ENCODE measurements at regions not wholly inside any gene's neighbourhood (a gene's known extent, or its start where the extent isn't known, plus 50 kb on each side); places are given as distances from the start of the nearest gene placed in this dataset.

- TF ChIP-seq POLR2A (IDR thresholded peaks at IDR 0.05) (no peak), CTCF (IDR thresholded peaks at IDR 0.05) (no peak)
Measured at GRCh38 chr12:41681898-41682297, 462.8 kb downstream of the GXYLT1 start.
